Right lobe of liver (tissue), 6 donors: ENCODE measurements at regions not wholly inside any gene's neighbourhood (a gene's known extent, or its start where the extent isn't known, plus 50 kb on each side); places are given as distances from the start of the nearest gene placed in this dataset.
A peak's percentile ranks its signal among the peaks of the same experiment; 100 is the strongest.

Experiments
- ATAC-seq, 4 donors: fragments of 200-7000 bp; cut with Tn5 transposase; one replicate each; pipeline ENCODE4 v1.9.1; 2020; ENCODE audit warnings: mild to moderate bottlenecking in 4 of 4, moderate library complexity in 4 of 4
- DNase-seq, 3 donors: peaks; one replicate each; pipeline ENCODE4 v3.0.0-alpha.2; 2020
- H3K27ac ChIP-seq, 3 donors: fragments of 200-600 bp; one replicate each; pipeline ENCODE4 v1.8.0; 2022
- H3K27me3 ChIP-seq, 2 donors: fragments of 200-600 bp; one replicate each; pipeline ENCODE4 v1.8.0; 2022
- H3K36me3 ChIP-seq, 4 donors: fragments of 200-600 bp; sonication (generic) in 1 of 4; one replicate each; pipeline versions ENCODE4 v1.5.1 to v1.8.0; 2017 to 2022; ENCODE audit warnings: control low read depth in 1 of 4
- H3K4me1 ChIP-seq, 4 donors: fragments of 200-600 bp; sonication (generic) in 1 of 4; one replicate each; pipeline versions ENCODE4 v1.5.1 to v1.8.0; 2017 to 2022; ENCODE audit warnings: control low read depth in 1 of 4
- H3K4me3 ChIP-seq, 3 donors: fragments of 200-600 bp; one replicate each; pipeline ENCODE4 v1.8.0; 2022
- H3K9me3 ChIP-seq, 4 donors: fragments of 200-600 bp; sonication (generic) in 1 of 4; one replicate each; pipeline versions ENCODE4 v1.5.1 to v1.8.0; 2017 to 2022; ENCODE audit warnings: control low read depth in 1 of 4
- POLR2A ChIP-seq: fragments of 450-650 bp; IDR thresholded peaks from one replicate; pipeline ENCODE4 v1.6.1; 2017; ENCODE audit warnings: antibody characterized with exemption, mild to moderate bottlenecking
- WGBS: methylation state at CpG from one replicate; pipeline ENCODE4 v1.1.6; 2018; ENCODE audit warnings: low coverage, low lambda C conversion rate; ENCODE audit not compliant: insufficient coverage; ENCODE audit errors: missing lambda C conversion rate; 5-methylcytosine and 5-hydroxymethylcytosine counted together
- intact Hi-C, 2 donors: fragments of 100-400 bp; cut with DNase I; formaldehyde crosslinking; loops; one replicate each; pipeline versions ENCODE4 v1.11.2 to v1.14.1; 2022
- TF ChIP-seq, protein P1 (sequence below), 4 donors: fragments of 200-600 bp in 3 of 4; fragments of 450-650 bp in 1 of 4; IDR thresholded peaks; one replicate each; pipeline versions ENCODE4 v1.5.1 to v1.8.0; 2016 to 2022; ENCODE audit warnings: antibody characterized with exemption in 4 of 4, mild to moderate bottlenecking in 2 of 4
- donor health status: DM: no; HTN: yes; CAD: no.
- donor health status: DM: no; HTN: no; CAD: no.
- donor health status: DM: no; HTN: no; CAD: no.
- donor health status: DM: no; HTN: yes; CAD: no.
- donor health status: DM: no; HTN: yes; CAD: no.

DNA sequence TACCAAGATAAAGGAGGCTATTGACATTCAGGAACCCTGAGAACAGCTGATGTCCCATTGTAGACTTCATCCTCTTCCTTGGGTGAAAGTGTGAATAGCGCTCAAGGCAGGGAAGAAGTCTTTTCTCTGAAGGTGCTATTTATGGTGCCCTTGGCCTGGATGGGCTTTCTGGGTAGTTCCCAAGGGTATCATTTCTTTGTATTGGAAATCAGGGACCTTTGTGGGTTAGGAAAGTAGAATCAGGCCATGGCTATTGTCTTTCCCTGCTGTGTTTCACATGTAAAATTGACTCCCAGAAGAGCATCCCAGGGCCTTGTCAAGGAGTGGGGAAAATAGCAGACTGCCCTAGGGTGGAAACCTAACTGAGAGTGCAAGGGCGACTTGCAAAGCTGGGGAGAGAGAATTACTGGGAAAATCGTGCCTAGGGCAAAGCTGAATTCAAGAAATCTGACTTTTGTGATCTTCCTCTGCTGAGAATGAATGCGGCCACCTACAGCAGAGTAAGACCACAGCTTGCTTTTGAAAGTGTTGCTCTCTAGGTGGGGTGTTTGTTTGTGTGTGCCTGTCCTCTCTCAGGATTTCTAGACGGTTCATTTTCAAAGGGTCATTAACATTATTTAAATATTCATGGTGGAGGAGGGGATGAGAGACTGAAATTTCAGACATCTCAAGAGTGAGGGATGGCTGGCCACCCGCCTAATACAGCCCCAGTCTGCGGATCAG lies 160.6 kb downstream of the C9orf152 start:
- ATAC-seq (no peak), DNase-seq (no peak)
- no peaks in the 10 kb centered on the region for H3K9me3 ChIP-seq
- no peak for TF ChIP-seq POLR2A
- TF ChIP-seq, protein P1, sequence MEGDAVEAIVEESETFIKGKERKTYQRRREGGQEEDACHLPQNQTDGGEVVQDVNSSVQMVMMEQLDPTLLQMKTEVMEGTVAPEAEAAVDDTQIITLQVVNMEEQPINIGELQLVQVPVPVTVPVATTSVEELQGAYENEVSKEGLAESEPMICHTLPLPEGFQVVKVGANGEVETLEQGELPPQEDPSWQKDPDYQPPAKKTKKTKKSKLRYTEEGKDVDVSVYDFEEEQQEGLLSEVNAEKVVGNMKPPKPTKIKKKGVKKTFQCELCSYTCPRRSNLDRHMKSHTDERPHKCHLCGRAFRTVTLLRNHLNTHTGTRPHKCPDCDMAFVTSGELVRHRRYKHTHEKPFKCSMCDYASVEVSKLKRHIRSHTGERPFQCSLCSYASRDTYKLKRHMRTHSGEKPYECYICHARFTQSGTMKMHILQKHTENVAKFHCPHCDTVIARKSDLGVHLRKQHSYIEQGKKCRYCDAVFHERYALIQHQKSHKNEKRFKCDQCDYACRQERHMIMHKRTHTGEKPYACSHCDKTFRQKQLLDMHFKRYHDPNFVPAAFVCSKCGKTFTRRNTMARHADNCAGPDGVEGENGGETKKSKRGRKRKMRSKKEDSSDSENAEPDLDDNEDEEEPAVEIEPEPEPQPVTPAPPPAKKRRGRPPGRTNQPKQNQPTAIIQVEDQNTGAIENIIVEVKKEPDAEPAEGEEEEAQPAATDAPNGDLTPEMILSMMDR (IDR thresholded peaks at IDR 0.05): no peak
- peaks cover 0 to 23% (median 0%) of the 10 kb centered on the region in 4 donors for H3K4me1 ChIP-seq
- intact Hi-C loops: no loop called here
- peak overlapping the region in 2 of 3 donors; percentile 51 to 53 for H3K4me3 ChIP-seq
- WGBS: 54% methylated on average over 6 of the region's 7 CpGs
- H3K27ac ChIP-seq: no peak overlapping the region
- H3K36me3 ChIP-seq: no peaks in the 10 kb centered on the region
- no peaks in the 10 kb centered on the region for H3K27me3 ChIP-seq

DNA sequence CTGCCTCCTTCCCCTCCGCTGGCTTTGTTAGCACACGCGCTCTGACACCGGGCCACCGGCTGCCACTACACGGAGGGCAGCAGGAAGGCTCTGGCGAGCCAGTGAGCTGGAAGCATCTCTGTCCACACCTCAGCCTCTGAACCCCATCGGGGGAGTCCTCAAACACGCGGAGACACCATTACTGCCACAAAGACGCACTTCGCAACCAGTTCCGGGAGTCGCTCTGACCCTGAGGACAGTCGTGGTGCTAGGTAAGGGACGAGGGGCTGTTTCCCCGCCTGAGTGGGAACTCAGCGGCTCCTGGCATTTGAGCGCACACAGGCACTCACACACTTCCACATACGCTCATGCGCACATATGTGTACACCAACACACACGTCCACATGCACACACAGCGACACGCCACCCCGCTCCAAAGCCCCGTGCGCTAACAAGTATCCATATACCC lies 160.0 kb downstream of the C9orf152 start:
- Histone ChIP-seq H3K36me3 (no peaks in the 10 kb centered on the region), H3K4me1 (peaks cover 0 to 23% (median 0%) of the 10 kb centered on the region in 4 donors), H3K9me3 (no peaks in the 10 kb centered on the region), H3K27ac (no peak overlapping the region), H3K4me3 (peak overlapping the region; percentile 48 to 53 (median 51)), H3K27me3 (no peaks in the 10 kb centered on the region)
- WGBS: 40% methylated on average over 10 of the region's 27 CpGs
- ATAC-seq: peak; percentile 6 to 34 (median 19)
- intact Hi-C loops: no loop called here
- TF ChIP-seq, protein P1 (IDR thresholded peaks at IDR 0.05): no peak
- no peak for TF ChIP-seq POLR2A
- peak in 1 of 3 donors; percentile 33 for DNase-seq

DNA sequence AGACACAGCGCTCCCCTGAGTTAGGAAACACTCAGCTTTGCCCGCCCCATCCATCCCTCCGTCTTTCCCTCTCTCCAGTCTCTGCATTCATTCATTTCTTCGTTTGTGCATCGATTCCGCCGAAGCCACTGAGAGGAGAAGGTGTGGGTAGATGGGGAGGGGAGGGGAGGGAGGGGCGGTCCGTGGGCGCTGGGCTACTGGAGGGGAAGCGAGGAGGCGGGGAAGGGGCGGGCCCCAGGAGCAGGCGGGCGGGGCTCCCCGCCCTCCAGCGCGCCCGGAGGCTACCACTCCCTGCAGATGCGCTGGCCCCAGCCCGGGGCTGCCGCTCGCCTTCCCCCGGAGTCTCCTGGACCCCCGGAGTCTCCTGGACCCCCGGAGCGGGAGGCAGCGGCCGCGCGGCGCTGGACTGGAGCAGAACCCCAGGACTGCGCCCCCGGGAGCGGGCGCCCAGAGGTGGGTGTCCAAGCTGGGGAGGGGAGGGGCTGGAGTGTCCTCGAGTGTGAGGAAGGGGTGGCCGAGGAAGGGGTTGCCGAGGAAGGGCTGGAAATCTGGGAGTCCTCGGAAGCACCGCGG lies 159.5 kb downstream of the C9orf152 start:
- Histone ChIP-seq H3K9me3 (no peaks in the 10 kb centered on the region), H3K4me1 (peaks cover 0 to 23% (median 0%) of the 10 kb centered on the region in 4 donors), H3K27ac (peak overlapping the region; percentile 48 to 76 (median 50)), H3K36me3 (no peaks in the 10 kb centered on the region), H3K27me3 (no peaks in the 10 kb centered on the region), H3K4me3 (peak overlapping the region; percentile 48 to 53 (median 51))
- intact Hi-C loops: no loop called here
- DNase-seq (peak; percentile 67 to 83 (median 74)), ATAC-seq (peak; percentile 83 to 94 (median 84))
- 24% methylated on average over 29 of the region's 42 CpGs for WGBS
- peak; percentile 77 for TF ChIP-seq POLR2A
- TF ChIP-seq, protein P1 (IDR thresholded peaks at IDR 0.05): no peak

DNA sequence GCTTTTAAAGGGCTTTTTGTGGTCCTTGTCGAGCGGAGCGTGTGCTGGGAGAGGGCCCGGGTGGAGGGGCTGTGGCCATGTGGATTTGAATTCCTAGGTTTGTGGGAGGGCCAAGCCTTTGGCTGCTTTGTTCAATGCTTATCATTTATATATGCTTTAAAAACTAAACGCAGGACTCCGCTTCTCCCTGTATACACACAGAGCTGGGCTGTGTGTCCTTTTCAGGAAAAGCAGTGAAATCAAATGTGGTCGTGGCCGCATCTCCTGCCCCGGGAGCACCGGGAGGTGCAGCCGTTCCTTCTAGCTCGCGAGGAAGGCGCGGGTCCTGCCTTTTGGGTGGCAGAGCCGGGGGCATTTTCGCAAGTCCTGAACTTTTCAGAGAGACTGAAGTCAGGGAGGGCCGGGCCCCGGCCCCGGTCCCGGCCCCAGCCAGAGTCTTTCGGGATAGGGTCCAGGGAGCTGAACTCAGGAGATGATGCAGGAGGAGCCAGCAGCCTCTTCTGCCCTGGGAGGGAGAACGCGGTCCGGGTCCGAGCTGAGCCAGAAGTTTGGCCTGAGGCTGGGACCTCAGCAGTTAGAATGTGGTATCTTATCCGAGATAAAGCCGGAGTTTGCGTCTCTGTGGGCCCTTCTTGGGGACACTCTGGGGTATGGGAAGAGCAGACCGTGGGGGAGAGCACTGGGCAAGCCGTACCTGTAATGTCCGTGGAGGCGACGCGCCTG lies 158.8 kb downstream of the C9orf152 start:
- Histone ChIP-seq H3K27ac (peak overlapping the region; percentile 48 to 76 (median 50)), H3K36me3 (no peaks in the 10 kb centered on the region), H3K27me3 (no peaks in the 10 kb centered on the region), H3K4me1 (peaks cover 0 to 23% (median 0%) of the 10 kb centered on the region in 4 donors), H3K9me3 (no peaks in the 10 kb centered on the region), H3K4me3 (peak overlapping the region; percentile 48 to 53 (median 51))
- TF ChIP-seq POLR2A: no peak
- TF ChIP-seq, protein P1 (IDR thresholded peaks at IDR 0.05): no peak
- intact Hi-C loops: no loop called here
- DNase-seq (peak in 1 of 3 donors; percentile 31), ATAC-seq (peak in 3 of 4 donors; percentile 3 to 17 (median 9))
- WGBS: 62% methylated on average over 14 of the region's 35 CpGs
